HCT116 (cell line): ENCODE measurements at regions not wholly inside any gene's neighbourhood (a gene's known extent, or its start where the extent isn't known, plus 50 kb on each side); places are given as distances from the start of the nearest gene placed in this dataset.

ENCODE experiments used
- ATAC-seq: fragments of 200-7000 bp; cut with Tn5 transposase; 2 replicates; pipeline ENCODE4 v1.9.1; 2020; ENCODE audit warnings: mild to moderate bottlenecking, moderate library complexity
- BruUV-seq: library from RNA; stranded (reverse); fragments of 400-500 nt; replicated peaks from 2 replicates; lab custom pipeline; 2021; lab: Mats Ljungman, UMichigan
- CTCF ChIA-PET: fragments of 300-600 bp; sonication (Branson Sonifier 250); formaldehyde crosslinking; loops from one replicate; lab custom pipeline; 2021; ENCODE audit warnings: antibody characterized with exemption; lab: Charles Lee
- POLR2A ChIA-PET: fragments of 300-600, 350-600 bp; sonication (Branson Sonifier 250); formaldehyde crosslinking; loops from one replicate; lab custom pipeline; 2021; ENCODE audit warnings: antibody characterized with exemption; lab: Charles Lee
- RAD21 ChIA-PET, 2 experiments: fragments of 300-600 bp; sonication (Branson Sonifier 250); formaldehyde crosslinking; loops; one replicate each; lab custom pipeline; 2023; ENCODE audit warnings: low total read pairs in 2 of 2; ENCODE audit not compliant: uncharacterized antibody in 2 of 2, unreplicated experiment in 2 of 2, low non-redundant PET in 1 of 2; lab: Charles Lee
- DNase-seq: peaks from one replicate; pipeline ENCODE4 v3.0.0-alpha.2; 2010; ENCODE audit warnings: low read depth, low spot score
- H2AFZ ChIP-seq: fragments of 200-600 bp; shearing (Covaris generic), sonication (generic); 2 replicates; pipeline ENCODE4 v1.6.1; 2017; ENCODE audit warnings: low read depth, mixed run types, mixed read lengths, antibody characterized with exemption, low read length; ENCODE audit not compliant: poor library complexity, severe bottlenecking
- H3K27ac ChIP-seq: 2 replicates; pipeline ENCODE4 v1.5.1; 2012; ENCODE audit warnings: low read depth, low read length
- H3K27me3 ChIP-seq: fragments of 200-600 bp; sonication (generic); 2 replicates; pipeline ENCODE4 v1.6.1; 2016; ENCODE audit warnings: mixed run types, low read length, mixed read lengths; ENCODE audit not compliant: insufficient read depth
- H3K36me3 ChIP-seq, 2 experiments: fragments of 200-500 bp in 1 of 2; fragments of 200-600 bp in 1 of 2; sonication (Bioruptor generic) in 1 of 2; sonication (generic) in 1 of 2; 2 replicates each; pipeline versions ENCODE4 v1.5.1 to v1.6.1; 2014 to 2016; ENCODE audit warnings: low read length in 2 of 2, inconsistent platforms in 1 of 2, mixed read lengths in 1 of 2, mixed run types in 1 of 2; ENCODE audit not compliant: insufficient read depth in 2 of 2, control insufficient read depth in 1 of 2
- H3K4me1 ChIP-seq, 2 experiments: fragments of 200-600 bp in 1 of 2; sonication (generic) in 1 of 2; 2 replicates each; pipeline versions ENCODE4 v1.5.1 to v1.6.1; 2012 to 2017; ENCODE audit warnings: low read length in 2 of 2, inconsistent platforms in 1 of 2, mild to moderate bottlenecking in 1 of 2, mixed read lengths in 1 of 2, mixed run types in 1 of 2, moderate library complexity in 1 of 2; ENCODE audit not compliant: insufficient read depth in 2 of 2, control insufficient read depth in 1 of 2
- H3K4me2 ChIP-seq: fragments of 200-600 bp; sonication (generic); 2 replicates; pipeline ENCODE4 v1.6.1; 2017; ENCODE audit warnings: mixed run types, low read length, mixed read lengths
- H3K4me3 ChIP-seq, 2 experiments: fragments of 200-600 bp in 1 of 2; sonication (generic) in 1 of 2; replicated peaks in 1 of 2; 2 replicates each; pipeline ENCODE4 v1.5.1; 2011 to 2016; ENCODE audit warnings: low read length in 2 of 2, control low read depth in 1 of 2, low read depth in 1 of 2, mild to moderate bottlenecking in 1 of 2, mixed read lengths in 1 of 2, mixed run types in 1 of 2
- H3K79me2 ChIP-seq: fragments of 200-600 bp; sonication (generic); 2 replicates; pipeline ENCODE4 v1.6.1; 2017; ENCODE audit warnings: mild to moderate bottlenecking, mixed run types, low read length, moderate library complexity, mixed read lengths; ENCODE audit not compliant: insufficient read depth
- H3K9ac ChIP-seq: fragments of 200-600 bp; sonication (generic); 2 replicates; pipeline ENCODE4 v1.6.1; 2016; ENCODE audit warnings: low read length, mixed read lengths
- H3K9me2 ChIP-seq: fragments of 200-600 bp; sonication (generic), shearing (Covaris generic); 2 replicates; pipeline ENCODE4 v1.6.1; 2017; ENCODE audit warnings: mixed run types, mild to moderate bottlenecking, moderate library complexity; ENCODE audit not compliant: insufficient read depth
- H3K9me3 ChIP-seq, 2 experiments: fragments of 200-500 bp in 1 of 2; fragments of 200-600 bp in 1 of 2; sonication (Bioruptor generic) in 1 of 2; sonication (generic) in 1 of 2; 2 replicates each; pipeline ENCODE4 v1.6.1; 2014 to 2017; ENCODE audit warnings: low read length in 2 of 2, mixed read lengths in 2 of 2, inconsistent platforms in 1 of 2, low read depth in 1 of 2, mild to moderate bottlenecking in 1 of 2, mixed run types in 1 of 2, moderate library complexity in 1 of 2; ENCODE audit not compliant: control insufficient read depth in 1 of 2, insufficient read depth in 1 of 2
- H4K20me1 ChIP-seq: fragments of 200-600 bp; sonication (generic), shearing (Covaris generic); 2 replicates; pipeline ENCODE4 v1.6.1; 2017; ENCODE audit warnings: mixed run types, mild to moderate bottlenecking, moderate library complexity; ENCODE audit not compliant: insufficient read depth
- ATF3 ChIP-seq: IDR thresholded peaks from 2 replicates; pipeline ENCODE4 v1.6.1; 2012
- CBX3 ChIP-seq: IDR thresholded peaks from 2 replicates; pipeline ENCODE4 v1.6.1; 2012; ENCODE audit warnings: low read depth
- EZH2 ChIP-seq: fragments of 200-600 bp; sonication (generic); IDR thresholded peaks from 2 replicates; pipeline ENCODE4 v1.6.1; 2017; ENCODE audit warnings: antibody characterized with exemption, mixed run types
- EZH2phosphoT487 ChIP-seq: fragments of 200-600 bp; IDR thresholded peaks from 2 replicates; pipeline ENCODE4 v1.6.1; 2018; ENCODE audit warnings: antibody characterized with exemption, borderline replicate concordance
- JUND ChIP-seq: IDR thresholded peaks from 2 replicates; pipeline ENCODE4 v1.6.1; 2012
- POLR2A ChIP-seq: IDR thresholded peaks from 2 replicates; pipeline ENCODE4 v1.7.0; 2011; ENCODE audit warnings: borderline replicate concordance; ENCODE audit not compliant: insufficient read depth, insufficient read length; ENCODE audit errors: extremely low read depth
- POLR2AphosphoS5 ChIP-seq: IDR thresholded peaks from 2 replicates; pipeline ENCODE4 v1.6.1; 2011; ENCODE audit warnings: mild to moderate bottlenecking, low read depth, low read length, moderate library complexity
- RAD21 ChIP-seq: IDR thresholded peaks from 2 replicates; pipeline ENCODE4 v1.6.1; 2012; ENCODE audit warnings: low read depth, mild to moderate bottlenecking
- REST ChIP-seq: IDR thresholded peaks from 2 replicates; pipeline ENCODE4 v1.6.1; 2012; ENCODE audit warnings: low read depth
- SP1 ChIP-seq: IDR thresholded peaks from 2 replicates; pipeline ENCODE4 v1.6.1; 2012; ENCODE audit warnings: low read depth
- SRF ChIP-seq: IDR thresholded peaks from 2 replicates; pipeline ENCODE4 v1.6.1; 2012; ENCODE audit warnings: low read depth
- YY1 ChIP-seq: IDR thresholded peaks from 2 replicates; pipeline ENCODE4 v1.6.1; 2011; ENCODE audit warnings: low read length, low read depth, moderate library complexity, mild to moderate bottlenecking; ENCODE audit not compliant: insufficient replicate concordance; ENCODE audit errors: extremely low read depth
- ZBTB33 ChIP-seq: IDR thresholded peaks from 2 replicates; pipeline ENCODE4 v1.6.1; 2011; ENCODE audit warnings: mild to moderate bottlenecking, low read length, moderate library complexity; ENCODE audit not compliant: insufficient replicate concordance; ENCODE audit errors: extremely low read depth
- ZNF274 ChIP-seq: fragments of 200-500 bp; sonication (Bioruptor generic); IDR thresholded peaks from 2 replicates; pipeline ENCODE4 v1.6.1; 2014; ENCODE audit warnings: mild to moderate bottlenecking, low read depth, low read length, inconsistent platforms
- intact Hi-C: fragments of 100-400 bp; cut with micrococcal nuclease; formaldehyde crosslinking; loops from 2 replicates; pipeline ENCODE4 v1.10.0; 2022

GRCh38 chr1:98369463-98369862 is 292.1 kb upstream of the SNX7 start:
- DNase-seq, result no peak
- POLR2A ChIA-PET, result no interaction called here
- Histone ChIP-seq H3K9me2 (no peaks in the 10 kb centered on the region), H3K4me1 (no peaks in the 10 kb centered on the region), H3K79me2 (no peaks in the 10 kb centered on the region), H3K4me3 (no peak overlapping the region), H3K9ac (no peak overlapping the region), H3K27me3 (no peaks in the 10 kb centered on the region), H3K36me3 (no peaks in the 10 kb centered on the region), H3K4me2 (no peak overlapping the region), H3K9me3 (no peaks in the 10 kb centered on the region), H2AFZ (no peak overlapping the region), H4K20me1 (no peaks in the 10 kb centered on the region), H3K27ac (no peak overlapping the region)
- intact Hi-C loops, result no loop called here
- CTCF ChIA-PET, result no interaction called here
- BruUV-seq, result no TSS peak
- TF ChIP-seq SRF, result no peak
- TF ChIP-seq ZBTB33, result no peak
- no peak for TF ChIP-seq EZH2phosphoT487
- no peak for TF ChIP-seq SP1
- TF ChIP-seq RAD21, result no peak
- TF ChIP-seq YY1, result no peak
- no peak for TF ChIP-seq CBX3
- no peak for TF ChIP-seq POLR2AphosphoS5
- TF ChIP-seq REST, result no peak
- TF ChIP-seq EZH2, result no peak
- no peak for TF ChIP-seq ZNF274
- TF ChIP-seq ATF3, result no peak
- TF ChIP-seq JUND, result no peak
- TF ChIP-seq POLR2A, result no peak
- ATAC-seq, result no peak
- RAD21 ChIA-PET, result no interaction called here
